Progenitor cell of endocrine pancreas (in vitro differentiated cells): ENCODE measurements at regions not wholly inside any gene's neighbourhood (a gene's known extent, or its start where the extent isn't known, plus 50 kb on each side); places are given as distances from the start of the nearest gene placed in this dataset.
"Not testable (repeated sequence)": the region's sequence is repeated elsewhere in the genome, so short reads cannot be mapped to it uniquely, and the experiment has no call there.

Experiments used
- DNase-seq: peaks from one replicate; pipeline ENCODE4 v3.0.0; 2021; ENCODE audit warnings: low spot score; ENCODE audit not compliant: unreplicated experiment
- H3K27ac Mint-ChIP-seq: 2 replicates; pipeline ENCODE4 v1.8.0; 2021; ENCODE audit warnings: mild to moderate bottlenecking, moderate library complexity, mixed read lengths
- H3K27me3 Mint-ChIP-seq: 2 replicates; pipeline ENCODE4 v1.8.0; 2021; ENCODE audit warnings: mixed read lengths
- H3K36me3 Mint-ChIP-seq: 2 replicates; pipeline ENCODE4 v1.8.0; 2022; ENCODE audit warnings: mixed read lengths; ENCODE audit not compliant: insufficient read depth
- H3K4me1 Mint-ChIP-seq: 2 replicates; pipeline ENCODE4 v1.8.0; 2021; ENCODE audit warnings: low read depth, mixed read lengths
- H3K4me3 Mint-ChIP-seq: 2 replicates; pipeline ENCODE4 v1.8.0; 2021; ENCODE audit warnings: low read depth, mild to moderate bottlenecking, moderate library complexity, mixed read lengths
- H3K9me3 Mint-ChIP-seq: 2 replicates; pipeline ENCODE4 v1.8.0; 2021; ENCODE audit warnings: low read depth, mixed read lengths
- TF ChIP-seq, protein P1 (sequence below): fragments of 200-600 bp; sonication (generic); IDR thresholded peaks from one replicate; pipeline ENCODE4 v1.5.0; 2021; ENCODE audit warnings: antibody characterized with exemption, mild to moderate bottlenecking; ENCODE audit not compliant: unreplicated experiment

- Mint-ChIP-seq H3K27ac (no peak overlapping the region), H3K4me3 (no peak overlapping the region), H3K36me3 (no peaks in the 10 kb centered on the region), H3K4me1 (peaks cover 16% of the 10 kb centered on the region), H3K27me3 (peaks cover 4% of the 10 kb centered on the region), H3K9me3 (no peaks in the 10 kb centered on the region)
- TF ChIP-seq, protein P1, sequence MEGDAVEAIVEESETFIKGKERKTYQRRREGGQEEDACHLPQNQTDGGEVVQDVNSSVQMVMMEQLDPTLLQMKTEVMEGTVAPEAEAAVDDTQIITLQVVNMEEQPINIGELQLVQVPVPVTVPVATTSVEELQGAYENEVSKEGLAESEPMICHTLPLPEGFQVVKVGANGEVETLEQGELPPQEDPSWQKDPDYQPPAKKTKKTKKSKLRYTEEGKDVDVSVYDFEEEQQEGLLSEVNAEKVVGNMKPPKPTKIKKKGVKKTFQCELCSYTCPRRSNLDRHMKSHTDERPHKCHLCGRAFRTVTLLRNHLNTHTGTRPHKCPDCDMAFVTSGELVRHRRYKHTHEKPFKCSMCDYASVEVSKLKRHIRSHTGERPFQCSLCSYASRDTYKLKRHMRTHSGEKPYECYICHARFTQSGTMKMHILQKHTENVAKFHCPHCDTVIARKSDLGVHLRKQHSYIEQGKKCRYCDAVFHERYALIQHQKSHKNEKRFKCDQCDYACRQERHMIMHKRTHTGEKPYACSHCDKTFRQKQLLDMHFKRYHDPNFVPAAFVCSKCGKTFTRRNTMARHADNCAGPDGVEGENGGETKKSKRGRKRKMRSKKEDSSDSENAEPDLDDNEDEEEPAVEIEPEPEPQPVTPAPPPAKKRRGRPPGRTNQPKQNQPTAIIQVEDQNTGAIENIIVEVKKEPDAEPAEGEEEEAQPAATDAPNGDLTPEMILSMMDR, result no peak
- DNase-seq, result no peak
These were observed 194.3 kb upstream of the VLDLR start for GRCh38 chr9:2427120-2427891.

DNA sequence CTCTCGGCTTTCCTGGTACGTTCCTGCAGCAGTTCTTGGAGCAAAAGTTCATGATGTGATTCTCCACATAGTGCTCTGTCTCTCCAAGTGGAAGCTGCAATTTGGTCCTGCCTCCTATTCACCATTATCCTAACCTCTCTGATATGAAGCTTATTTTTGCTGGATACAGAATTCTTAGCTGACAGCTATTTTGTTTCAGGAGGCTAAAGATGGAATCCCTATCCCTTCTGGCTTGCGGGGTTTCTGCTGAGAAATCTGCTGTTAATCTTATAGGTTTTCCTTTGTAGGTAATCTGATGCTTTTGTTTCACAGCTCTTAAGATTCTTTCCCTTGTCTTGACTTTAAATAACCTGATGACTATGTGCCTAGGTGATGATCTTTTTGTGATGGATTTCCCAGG lies 181.6 kb upstream of the VLDLR start:
- H3K27ac Mint-ChIP-seq, result no peak overlapping the region
- TF ChIP-seq, protein P1, result no peak
- no peak overlapping the region for H3K4me3 Mint-ChIP-seq
- H3K4me1 Mint-ChIP-seq, result no peaks in the 10 kb centered on the region
- H3K27me3 Mint-ChIP-seq, result no peaks in the 10 kb centered on the region
- no peak for DNase-seq
- peaks cover 9% of the 10 kb centered on the region for H3K36me3 Mint-ChIP-seq
- peaks cover 34% of the 10 kb centered on the region for H3K9me3 Mint-ChIP-seq

DNA sequence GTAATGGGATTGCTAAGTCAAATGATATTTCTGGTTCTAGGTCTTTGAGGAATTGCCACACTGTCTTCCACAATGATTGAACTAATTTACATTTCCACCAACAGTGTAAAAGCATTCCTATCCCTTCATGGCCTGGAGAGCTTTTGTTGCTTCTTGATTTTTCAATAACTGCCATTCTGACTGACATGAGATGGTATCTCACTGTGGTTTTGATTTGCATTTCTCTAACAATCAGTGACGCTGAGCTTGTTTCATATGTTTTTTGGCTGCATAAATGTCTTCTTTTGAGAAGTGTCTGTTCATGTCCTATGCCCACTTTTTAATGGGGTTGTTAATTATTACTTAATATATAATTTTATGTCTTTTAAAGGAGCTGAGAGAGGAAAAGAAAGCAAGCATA lies 177.7 kb upstream of the VLDLR start:
- H3K27me3 Mint-ChIP-seq, H3K36me3 Mint-ChIP-seq, H3K4me3 Mint-ChIP-seq, H3K27ac Mint-ChIP-seq, DNase-seq, H3K4me1 Mint-ChIP-seq: not testable (repeated sequence)
- H3K9me3 Mint-ChIP-seq, result peaks cover 16% of the 10 kb centered on the region

DNA sequence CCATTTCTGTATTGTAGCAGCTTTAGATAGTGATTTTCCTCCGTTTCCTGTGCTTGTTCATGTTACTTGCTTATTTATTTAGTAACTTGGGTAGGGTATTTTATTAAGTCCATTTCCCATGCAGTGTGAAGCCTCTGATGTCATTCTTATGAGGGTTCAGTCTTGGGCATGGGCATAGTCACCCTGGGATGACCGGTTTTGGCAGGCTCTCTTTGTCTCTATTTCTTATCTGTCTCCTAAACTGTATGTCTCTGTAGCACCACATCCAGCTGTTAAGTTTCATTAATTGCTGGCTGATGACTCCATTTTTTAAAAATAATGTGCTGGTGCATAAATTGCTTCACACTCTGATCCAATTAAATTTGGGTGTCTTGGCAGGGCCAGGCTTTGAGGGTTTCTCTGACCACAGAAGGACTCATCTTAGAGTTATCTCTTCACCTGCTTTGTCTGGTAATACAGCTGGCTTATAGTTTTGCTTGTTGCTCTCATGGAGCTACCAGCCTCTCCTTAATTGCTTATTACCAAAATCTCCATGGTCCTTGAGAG lies 173.3 kb upstream of the VLDLR start:
- TF ChIP-seq, protein P1, result no peak
- H3K9me3 Mint-ChIP-seq, result no peaks in the 10 kb centered on the region
- H3K4me1 Mint-ChIP-seq, result peaks cover 13% of the 10 kb centered on the region
- H3K4me3 Mint-ChIP-seq, result no peak overlapping the region
- no peak for DNase-seq
- no peaks in the 10 kb centered on the region for H3K36me3 Mint-ChIP-seq
- no peaks in the 10 kb centered on the region for H3K27me3 Mint-ChIP-seq
- H3K27ac Mint-ChIP-seq, result no peak overlapping the region

DNA sequence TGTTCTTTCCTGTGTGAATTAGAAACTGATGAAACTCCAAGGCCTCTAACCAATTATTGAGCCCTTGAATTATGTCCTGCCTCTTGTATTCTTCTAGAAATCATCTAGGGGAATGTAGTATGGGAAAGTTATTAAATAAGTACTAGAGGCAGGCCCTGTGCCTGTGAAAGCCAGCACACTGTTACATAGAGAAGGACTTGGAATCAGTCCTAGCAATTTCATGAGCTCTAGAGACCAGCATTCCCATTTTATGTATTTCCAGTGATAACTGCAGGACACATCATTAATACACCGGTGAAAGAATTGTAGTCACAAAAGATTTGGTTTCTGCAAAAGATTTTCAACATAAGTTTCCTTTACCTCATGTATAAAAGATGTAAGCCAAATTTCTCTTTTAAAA lies 168.5 kb upstream of the VLDLR start:
- no peaks in the 10 kb centered on the region for H3K27me3 Mint-ChIP-seq
- peaks cover 6% of the 10 kb centered on the region for H3K9me3 Mint-ChIP-seq
- TF ChIP-seq, protein P1, result no peak
- H3K27ac Mint-ChIP-seq, result no peak overlapping the region
- DNase-seq, result no peak
- peaks cover 22% of the 10 kb centered on the region for H3K4me1 Mint-ChIP-seq
- H3K4me3 Mint-ChIP-seq, result no peak overlapping the region
- H3K36me3 Mint-ChIP-seq, result no peaks in the 10 kb centered on the region

- TF ChIP-seq, protein P1, result no peak
- H3K27ac Mint-ChIP-seq, result no peak overlapping the region
- no peaks in the 10 kb centered on the region for H3K36me3 Mint-ChIP-seq
- no peak overlapping the region for H3K4me3 Mint-ChIP-seq
- H3K4me1 Mint-ChIP-seq, result peaks cover 26% of the 10 kb centered on the region
- H3K27me3 Mint-ChIP-seq, result no peaks in the 10 kb centered on the region
- no peak for DNase-seq
- peaks cover 6% of the 10 kb centered on the region for H3K9me3 Mint-ChIP-seq
These were observed 167.9 kb upstream of the VLDLR start for GRCh38 chr9:2453701-2454100.
